Fibroblast of villous mesenchyme (primary cell): ENCODE measurements at regions not wholly inside any gene's neighbourhood (a gene's known extent, or its start where the extent isn't known, plus 50 kb on each side); places are given as distances from the start of the nearest gene placed in this dataset.

Experiments
- DNase-seq: peaks from one replicate; pipeline ENCODE4 v3.0.0-alpha.2; 2010; ENCODE audit warnings: low read depth
- H3K4me3 ChIP-seq: 2 replicates; pipeline ENCODE4 v1.5.1; 2011; ENCODE audit warnings: low read depth, mild to moderate bottlenecking, low read length
- CTCF ChIP-seq: IDR thresholded peaks from 2 replicates; pipeline ENCODE4 v1.5.1; 2012; ENCODE audit warnings: low read depth, mild to moderate bottlenecking, low read length; ENCODE audit not compliant: insufficient read depth

DNA sequence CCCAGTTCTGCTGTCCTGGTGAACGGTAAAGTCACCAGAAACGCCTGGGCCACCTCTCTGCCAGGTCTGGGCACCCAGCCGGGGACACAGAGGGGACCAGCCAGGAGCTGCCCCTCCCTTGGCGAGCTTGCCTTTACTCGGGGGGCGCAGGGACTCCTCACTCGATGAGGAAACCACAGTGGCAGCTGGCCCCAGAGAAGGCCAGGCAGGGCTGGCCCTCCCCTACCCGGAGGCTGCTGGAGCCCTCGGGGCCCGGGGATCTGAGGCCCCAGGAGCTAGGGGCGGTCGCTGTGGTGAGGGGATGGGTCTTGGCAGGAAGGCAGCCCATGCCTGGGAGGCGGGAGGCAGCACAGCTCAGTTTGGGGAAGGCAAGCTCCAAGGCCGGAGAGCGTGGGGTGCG is 80.4 kb upstream of the SLCO4A1 start:
- no peak for TF ChIP-seq CTCF
- no peak overlapping the region for H3K4me3 ChIP-seq
- no peak for DNase-seq

- H3K4me3 ChIP-seq = no peak overlapping the region
- TF ChIP-seq CTCF = no peak
- no peak for DNase-seq
These were observed 79.5 kb upstream of the SLCO4A1 start for GRCh38 chr20:62562831-62563230.

GRCh38 chr20:62563561-62563960 is 78.7 kb upstream of the SLCO4A1 start:
- DNase-seq = no peak
- no peak for TF ChIP-seq CTCF
- H3K4me3 ChIP-seq = no peak overlapping the region

DNA sequence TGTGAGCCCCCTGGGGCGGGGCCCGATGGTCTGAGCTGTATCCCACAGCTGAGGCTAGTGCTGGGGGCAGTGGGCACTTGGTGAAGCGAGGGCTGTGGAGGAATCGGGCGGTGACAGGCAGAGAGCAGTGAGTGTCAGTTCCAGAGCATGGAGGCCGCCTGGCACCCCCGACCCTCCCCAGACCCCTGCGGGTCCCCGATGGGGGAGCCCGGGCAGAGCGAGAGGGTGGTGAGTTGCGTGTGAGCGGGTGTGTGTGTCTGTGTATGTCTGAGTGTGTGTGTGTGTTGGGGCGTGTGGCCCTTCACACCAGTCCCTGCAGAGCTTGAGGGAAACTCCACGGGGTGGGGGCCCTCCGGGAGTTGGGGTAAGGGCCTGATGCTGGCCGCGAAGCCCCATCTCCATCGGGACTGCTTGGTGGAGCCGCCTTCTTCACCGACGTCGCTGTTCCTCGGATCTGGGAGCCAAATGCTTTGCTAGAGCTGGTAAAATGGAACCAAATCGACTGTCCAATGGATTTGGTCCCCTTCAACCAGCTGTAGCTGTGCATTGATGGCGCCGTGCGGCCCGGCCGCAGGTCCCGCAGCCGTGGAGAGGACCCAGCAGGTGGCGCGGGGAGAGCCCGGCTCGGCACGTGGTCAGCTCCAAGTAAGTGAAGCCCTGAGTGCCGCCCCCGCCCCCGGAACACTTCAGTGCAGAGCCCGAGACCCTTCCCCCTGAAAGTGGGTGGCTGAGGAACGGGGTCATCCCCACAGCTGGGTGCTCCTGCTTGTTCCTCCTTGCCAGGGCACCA is 77.7 kb upstream of the SLCO4A1 start:
- DNase-seq = no peak
- no peak for TF ChIP-seq CTCF
- H3K4me3 ChIP-seq = no peak overlapping the region

GRCh38 chr20:62566266-62566665 is 76.0 kb upstream of the SLCO4A1 start:
- no peak for DNase-seq
- no peak for TF ChIP-seq CTCF
- no peak overlapping the region for H3K4me3 ChIP-seq

GRCh38 chr20:62566771-62567170 is 75.5 kb upstream of the SLCO4A1 start:
- DNase-seq = no peak
- no peak overlapping the region for H3K4me3 ChIP-seq
- no peak for TF ChIP-seq CTCF
